H1 (cell line): ENCODE measurements at regions not wholly inside any gene's neighbourhood (a gene's known extent, or its start where the extent isn't known, plus 50 kb on each side); places are given as distances from the start of the nearest gene placed in this dataset.

Experiments used
- CHD1 ChIP-seq: IDR thresholded peaks from 2 replicates; pipeline ENCODE4 v1.6.1; 2012; ENCODE audit warnings: low read depth, low read length, improper control_type of control experiment
- KDM1A ChIP-seq: fragments of 200-600, 300-600 bp; sonication (generic); IDR thresholded peaks from 2 replicates; pipeline ENCODE4 v1.7.1; 2016; ENCODE audit warnings: mild to moderate bottlenecking, low read length, borderline replicate concordance
- RAD21 ChIP-seq, 2 experiments: IDR thresholded peaks in 1 of 2; conservative IDR thresholded peaks in 1 of 2; 2 replicates each; pipeline ENCODE4 v1.6.1; 2011; ENCODE audit warnings: low read depth in 2 of 2, low read length in 2 of 2, improper control_type of control experiment in 1 of 2, inconsistent platforms in 1 of 2, mild to moderate bottlenecking in 1 of 2, moderate library complexity in 1 of 2
- SUZ12 ChIP-seq: fragments of 200-600 bp; sonication (generic); IDR thresholded peaks from 2 replicates; pipeline ENCODE4 v1.6.1; 2012; ENCODE audit warnings: mild to moderate bottlenecking, inconsistent platforms, low read length, moderate library complexity, mixed read lengths
- TCF12 ChIP-seq: IDR thresholded peaks from 2 replicates; pipeline ENCODE4 v1.6.1; 2011; ENCODE audit warnings: low read depth, mild to moderate bottlenecking, low read length

- TF ChIP-seq KDM1A (no peak), TCF12 (no peak), RAD21 (IDR thresholded peaks at IDR 0.05 in 1 of 2, conservative IDR thresholded peaks at IDR 0.05 in 1 of 2; ENCODE audit: low read depth in 2 of 2, low read length in 2 of 2) (no peak), SUZ12 (no peak), CHD1 (no peak)
Measured at GRCh38 chr18:11494107-11494506, 115.3 kb upstream of the SLC35G4 start (continued).
